SK-N-SH treated with all-trans-retinoic acid at 6 μM for 48 hours (cell line): ENCODE measurements at regions not wholly inside any gene's neighbourhood (a gene's known extent, or its start where the extent isn't known, plus 50 kb on each side); places are given as distances from the start of the nearest gene placed in this dataset.
A peak's percentile ranks its signal among the peaks of the same experiment; 100 is the strongest.

Source experiments
- ATAC-seq: fragments of 200-7000 bp; cut with Tn5 transposase; 3 replicates; pipeline ENCODE4 v1.9.1; 2020; ENCODE audit warnings: mild to moderate bottlenecking, moderate library complexity
- ARNTL ChIP-seq: fragments of 450-650 bp; formaldehyde crosslinking; IDR thresholded peaks from 2 replicates; pipeline ENCODE4 v1.5.0; 2020; ENCODE audit warnings: low read depth, mild to moderate bottlenecking, moderate library complexity, borderline replicate concordance
- BACH2 ChIP-seq: fragments of 250-450 bp; sonication (Bioruptor Pico); IDR thresholded peaks from 2 replicates; pipeline ENCODE4 v1.9.0; 2021; ENCODE audit warnings: mild to moderate bottlenecking, borderline replicate concordance
- CREB5 ChIP-seq: fragments of 250-450 bp; sonication (Bioruptor Pico); IDR thresholded peaks from 2 replicates; pipeline ENCODE4 v1.5.1; 2020; ENCODE audit warnings: low read depth, mild to moderate bottlenecking, moderate library complexity
- CSDC2 ChIP-seq: fragments of 250-450 bp; sonication (Bioruptor Pico); IDR thresholded peaks from 2 replicates; pipeline ENCODE4 v1.5.0; 2020; ENCODE audit warnings: mild to moderate bottlenecking, moderate library complexity
- CSRNP3 ChIP-seq: fragments of 250-450 bp; sonication (Bioruptor Pico); IDR thresholded peaks from 2 replicates; pipeline ENCODE4 v1.5.1; 2021; ENCODE audit warnings: mild to moderate bottlenecking, moderate library complexity
- ESRRG ChIP-seq: fragments of 250-450 bp; sonication (Bioruptor Pico); IDR thresholded peaks from 2 replicates; pipeline ENCODE4 v1.6.1; 2021; ENCODE audit warnings: mild to moderate bottlenecking
- GLIS3 ChIP-seq: fragments of 250-450 bp; sonication (Bioruptor Pico); IDR thresholded peaks from 2 replicates; pipeline ENCODE4 v1.5.0; 2020; ENCODE audit warnings: mild to moderate bottlenecking, moderate library complexity
- ISL1 ChIP-seq: fragments of 250-450 bp; sonication (Bioruptor Pico); IDR thresholded peaks from 2 replicates; pipeline ENCODE4 v2.1.2; 2022; ENCODE audit warnings: mild to moderate bottlenecking, moderate library complexity
- OSR1 ChIP-seq: fragments of 250-450 bp; sonication (Bioruptor Pico); IDR thresholded peaks from 2 replicates; pipeline ENCODE4 v1.8.0; 2022; ENCODE audit warnings: moderate library complexity, mild to moderate bottlenecking, inconsistent platforms
- POU6F1 ChIP-seq: fragments of 250-450 bp; sonication (Bioruptor Pico); IDR thresholded peaks from 2 replicates; pipeline ENCODE4 v1.8.0; 2021; ENCODE audit warnings: low read depth, mild to moderate bottlenecking, moderate library complexity, borderline replicate concordance
- PPARA ChIP-seq: fragments of 250-450 bp; sonication (Bioruptor Pico); IDR thresholded peaks from 2 replicates; pipeline ENCODE4 v1.5.0; 2020; ENCODE audit warnings: mild to moderate bottlenecking, borderline replicate concordance
- RARB ChIP-seq: fragments of 250-450 bp; sonication (Bioruptor Pico); IDR thresholded peaks from 2 replicates; pipeline ENCODE4 v1.8.0; 2021; ENCODE audit warnings: mild to moderate bottlenecking, moderate library complexity
- SNAI2 ChIP-seq: fragments of 250-450 bp; sonication (Bioruptor Pico); IDR thresholded peaks from 2 replicates; pipeline ENCODE4 v1.5.0; 2020; ENCODE audit warnings: mild to moderate bottlenecking, moderate library complexity
- TCF4 ChIP-seq: fragments of 250-450 bp; sonication (Bioruptor Pico); IDR thresholded peaks from 2 replicates; pipeline ENCODE4 v1.8.0; 2021; ENCODE audit warnings: mild to moderate bottlenecking, moderate library complexity, borderline replicate concordance
- TOX ChIP-seq: fragments of 250-450 bp; sonication (Bioruptor Pico); IDR thresholded peaks from 2 replicates; pipeline ENCODE4 v1.8.0; 2021; ENCODE audit warnings: mild to moderate bottlenecking, moderate library complexity, borderline replicate concordance
- TSHZ2 ChIP-seq: fragments of 250-450 bp; sonication (Bioruptor Pico); IDR thresholded peaks from 2 replicates; pipeline ENCODE4 v1.5.0; 2020; ENCODE audit warnings: mild to moderate bottlenecking, moderate library complexity
- ZC3H10 ChIP-seq: fragments of 250-450 bp; sonication (Bioruptor Pico); IDR thresholded peaks from 2 replicates; pipeline ENCODE4 v1.5.1; 2021; ENCODE audit warnings: mild to moderate bottlenecking, moderate library complexity
- ZFP3 ChIP-seq: fragments of 250-450 bp; sonication (Bioruptor Pico); IDR thresholded peaks from 2 replicates; pipeline ENCODE4 v1.5.0; 2020; ENCODE audit warnings: mild to moderate bottlenecking, moderate library complexity
- ZFP30 ChIP-seq: fragments of 450-650 bp; formaldehyde crosslinking; IDR thresholded peaks from 2 replicates; pipeline ENCODE4 v1.5.0; 2022; ENCODE audit warnings: mild to moderate bottlenecking, moderate library complexity
- ZNF565 ChIP-seq: fragments of 450-650 bp; formaldehyde crosslinking; conservative IDR thresholded peaks from 2 replicates; pipeline ENCODE4 v1.5.0; 2020; ENCODE audit warnings: low read depth, mild to moderate bottlenecking, moderate library complexity
- ZNF70 ChIP-seq: fragments of 450-650 bp; formaldehyde crosslinking; IDR thresholded peaks from 2 replicates; pipeline ENCODE4 v1.5.0; 2020; ENCODE audit warnings: mild to moderate bottlenecking, moderate library complexity
- ZNF8 ChIP-seq: fragments of 450-650 bp; formaldehyde crosslinking; IDR thresholded peaks from 2 replicates; pipeline ENCODE4 v1.5.0; 2020; ENCODE audit warnings: mild to moderate bottlenecking, moderate library complexity

- no peak for ATAC-seq
- TF ChIP-seq TCF4 (CRISPR knock-in tag), result peak; percentile 84
- TF ChIP-seq ZNF8 (CRISPR knock-in tag), result no peak
Measured at GRCh38 chr3:64885055-64885454, 197.3 kb upstream of the ADAMTS9 start.

- ATAC-seq, result no peak
- no peak for TF ChIP-seq ARNTL (CRISPR knock-in tag)
- no peak for TF ChIP-seq TSHZ2 (CRISPR knock-in tag)
- TF ChIP-seq ZFP30, result no peak
- TF ChIP-seq PPARA (CRISPR knock-in tag), result no peak
- TF ChIP-seq ISL1 (CRISPR knock-in tag), result no peak
- no peak for TF ChIP-seq ZNF565 (CRISPR knock-in tag)
- TF ChIP-seq GLIS3 (CRISPR knock-in tag), result no peak
- no peak for TF ChIP-seq POU6F1 (CRISPR knock-in tag)
- no peak for TF ChIP-seq ESRRG (CRISPR knock-in tag)
- no peak for TF ChIP-seq CSRNP3 (CRISPR knock-in tag)
- TF ChIP-seq ZC3H10 (CRISPR knock-in tag), result no peak
- TF ChIP-seq CSDC2 (CRISPR knock-in tag), result no peak
Measured at GRCh38 chr3:64884536-64884935, 196.7 kb upstream of the ADAMTS9 start.

GRCh38 chr3:64880916-64881315, 193.1 kb upstream of the ADAMTS9 start:
- TF ChIP-seq ZC3H10 (CRISPR knock-in tag) (no peak), ZFP3 (CRISPR knock-in tag) (no peak), ZNF8 (CRISPR knock-in tag) (no peak), BACH2 (CRISPR knock-in tag) (no peak), GLIS3 (CRISPR knock-in tag) (no peak), ESRRG (CRISPR knock-in tag) (no peak), CREB5 (CRISPR knock-in tag) (no peak), ISL1 (CRISPR knock-in tag) (no peak), OSR1 (no peak), ARNTL (CRISPR knock-in tag) (no peak), RARB (CRISPR knock-in tag) (no peak), ZNF565 (CRISPR knock-in tag) (no peak)
- ATAC-seq, result no peak

GRCh38 chr3:64878362-64878761, 190.6 kb upstream of the ADAMTS9 start:
- TF ChIP-seq POU6F1 (CRISPR knock-in tag), result no peak
- TF ChIP-seq SNAI2 (CRISPR knock-in tag), result no peak
- no peak for TF ChIP-seq TCF4 (CRISPR knock-in tag)
- no peak for TF ChIP-seq ZNF70
- no peak for TF ChIP-seq BACH2 (CRISPR knock-in tag)
- TF ChIP-seq ZFP3 (CRISPR knock-in tag), result no peak
- no peak for TF ChIP-seq TOX (CRISPR knock-in tag)
- TF ChIP-seq CREB5 (CRISPR knock-in tag), result no peak
- ATAC-seq, result peak; percentile 63
